ENCODE measurements at regions not wholly inside any gene's neighbourhood (a gene's known extent, or its start where the extent isn't known, plus 50 kb on each side); places are given as distances from the start of the nearest gene placed in this dataset.

GRCh38 chr6:169886631-169887227 lies 135.3 kb downstream of the ERMARD start:
- TF ChIP-seq EZH2phosphoT487 (IDR thresholded peaks at IDR 0.05; ENCODE audit: insufficient read depth, low read depth) = no peak
- no peak for TF ChIP-seq EZH2 (IDR thresholded peaks at IDR 0.05; ENCODE audit: insufficient read depth, poor library complexity, severe bottlenecking)
